Sigmoid colon (tissue), 4 donors: ENCODE measurements at regions not wholly inside any gene's neighbourhood (a gene's known extent, or its start where the extent isn't known, plus 50 kb on each side); places are given as distances from the start of the nearest gene placed in this dataset.

Experiments
- POLR2A ChIP-seq, 2 donors: fragments of 450-650 bp; IDR thresholded peaks; one replicate each; pipeline ENCODE4 v1.6.1; 2016; ENCODE audit warnings: antibody characterized with exemption in 2 of 2, mild to moderate bottlenecking in 2 of 2, moderate library complexity in 2 of 2
- POLR2AphosphoS5 ChIP-seq, 4 donors: sonication (generic); formaldehyde crosslinking; IDR thresholded peaks; one replicate each; pipeline ENCODE4 v1.6.1; 2017; ENCODE audit warnings: antibody characterized with exemption in 4 of 4
- TF ChIP-seq, protein P1 (sequence below), 4 experiments: fragments of 450-650 bp in 3 of 4; fragments of 200-600 bp in 1 of 4; IDR thresholded peaks; one replicate each; pipeline ENCODE4 v1.5.1; 2016 to 2019; ENCODE audit warnings: antibody characterized with exemption in 4 of 4, mild to moderate bottlenecking in 3 of 4, moderate library complexity in 2 of 4

DNA sequence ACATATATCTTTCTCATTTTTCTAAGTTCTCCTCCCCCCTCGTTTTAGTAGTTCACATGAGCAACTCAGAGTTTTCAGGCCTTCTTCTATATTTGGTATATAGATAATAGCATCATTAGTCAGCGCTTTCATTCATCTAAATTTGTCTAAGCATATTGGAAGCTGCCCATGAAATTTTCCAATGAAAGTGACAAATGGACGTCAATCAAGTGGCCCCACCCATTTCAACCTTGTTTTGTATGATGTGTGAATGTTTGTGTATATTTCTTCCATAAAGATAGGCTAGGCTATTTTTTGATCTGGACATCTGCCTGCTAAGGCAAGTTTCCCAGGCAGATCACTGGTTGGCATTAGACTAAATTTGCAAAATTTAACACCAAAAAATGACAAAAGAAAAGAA is 104.0 kb upstream of the SSBP2 start:
- TF ChIP-seq, protein P1, sequence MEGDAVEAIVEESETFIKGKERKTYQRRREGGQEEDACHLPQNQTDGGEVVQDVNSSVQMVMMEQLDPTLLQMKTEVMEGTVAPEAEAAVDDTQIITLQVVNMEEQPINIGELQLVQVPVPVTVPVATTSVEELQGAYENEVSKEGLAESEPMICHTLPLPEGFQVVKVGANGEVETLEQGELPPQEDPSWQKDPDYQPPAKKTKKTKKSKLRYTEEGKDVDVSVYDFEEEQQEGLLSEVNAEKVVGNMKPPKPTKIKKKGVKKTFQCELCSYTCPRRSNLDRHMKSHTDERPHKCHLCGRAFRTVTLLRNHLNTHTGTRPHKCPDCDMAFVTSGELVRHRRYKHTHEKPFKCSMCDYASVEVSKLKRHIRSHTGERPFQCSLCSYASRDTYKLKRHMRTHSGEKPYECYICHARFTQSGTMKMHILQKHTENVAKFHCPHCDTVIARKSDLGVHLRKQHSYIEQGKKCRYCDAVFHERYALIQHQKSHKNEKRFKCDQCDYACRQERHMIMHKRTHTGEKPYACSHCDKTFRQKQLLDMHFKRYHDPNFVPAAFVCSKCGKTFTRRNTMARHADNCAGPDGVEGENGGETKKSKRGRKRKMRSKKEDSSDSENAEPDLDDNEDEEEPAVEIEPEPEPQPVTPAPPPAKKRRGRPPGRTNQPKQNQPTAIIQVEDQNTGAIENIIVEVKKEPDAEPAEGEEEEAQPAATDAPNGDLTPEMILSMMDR (IDR thresholded peaks at IDR 0.05): no peak
- TF ChIP-seq POLR2AphosphoS5 (IDR thresholded peaks at IDR 0.05) (no peak), POLR2A (IDR thresholded peaks at IDR 0.05) (no peak)
